HepG2 (cell line): ENCODE measurements at regions not wholly inside any gene's neighbourhood (a gene's known extent, or its start where the extent isn't known, plus 50 kb on each side); places are given as distances from the start of the nearest gene placed in this dataset.

ENCODE experiments used
- ATAC-seq: fragments of 200-7000 bp; cut with Tn5 transposase; 3 replicates; pipeline ENCODE4 v1.9.1; 2020; ENCODE audit warnings: mild to moderate bottlenecking, moderate library complexity
- BruUV-seq: library from RNA; stranded (reverse); fragments of 400-500 nt; replicated peaks from 2 replicates; lab custom pipeline; 2021; lab: Mats Ljungman, UMichigan
- CTCF ChIA-PET: fragments of 300-600 bp; formaldehyde crosslinking; extraction: SDS; loops from one replicate; lab custom pipeline; 2021; ENCODE audit warnings: low total read pairs, inconsistent platforms, low intra/inter-chr PET ratio; lab: Yijun Ruan, JAX
- POLR2A ChIA-PET: fragments of 350-600 bp; sonication (Branson Sonifier 250); formaldehyde crosslinking; loops from one replicate; lab custom pipeline; 2020; ENCODE audit warnings: antibody characterized with exemption, inconsistent platforms; lab: Yijun Ruan, JAX
- DNase-seq: peaks from one replicate; pipeline ENCODE4 v3.0.0-alpha.2; 2015; ENCODE audit warnings: low spot score
- FAIRE-seq: peaks from 3 replicates; lab custom pipeline; 2011; peaks lifted over from hg19 to GRCh38; lab: Jason Lieb, UNC
- H2AFZ ChIP-seq: one replicate; pipeline ENCODE4 v1.6.1; 2011; ENCODE audit warnings: low read length, inconsistent platforms
- H3K27ac ChIP-seq: fragments of 300-600 bp; 3 replicates; pipeline ENCODE4 v1.8.0; 2011; ENCODE audit warnings: mixed run types, mild to moderate bottlenecking, mixed read lengths, low read length, inconsistent platforms; ENCODE audit not compliant: insufficient read depth; ENCODE audit errors: extremely low read length
- H3K27me3 ChIP-seq, 2 experiments: fragments of 200-600 bp in 1 of 2; 2 replicates in 1 of 2; 3 replicates in 1 of 2; pipeline versions ENCODE4 v1.6.0 to v1.8.0; 2011; ENCODE audit warnings: low read length in 2 of 2, mild to moderate bottlenecking in 2 of 2, moderate library complexity in 2 of 2, inconsistent platforms in 1 of 2; ENCODE audit not compliant: insufficient read depth in 2 of 2, control insufficient read depth in 1 of 2
- H3K36me3 ChIP-seq, 2 experiments: fragments of 200-600 bp in 1 of 2; replicated peaks in 1 of 2; 2 replicates in 1 of 2; 3 replicates in 1 of 2; pipeline versions ENCODE4 v1.5.1 to v1.8.0; 2011; ENCODE audit warnings: low read length in 2 of 2, inconsistent platforms in 1 of 2; ENCODE audit not compliant: insufficient read depth in 2 of 2, control insufficient read depth in 1 of 2
- H3K4me1 ChIP-seq: 2 replicates; pipeline ENCODE4 v1.5.1; 2012; ENCODE audit warnings: low read length, inconsistent platforms; ENCODE audit not compliant: insufficient read depth
- H3K4me2 ChIP-seq: 2 replicates; pipeline ENCODE4 v1.6.0; 2011; ENCODE audit warnings: low read depth, low read length, inconsistent platforms
- H3K4me3 ChIP-seq, 3 experiments: fragments of 200-600 bp in 1 of 3; sonication (generic), shearing (Covaris generic) in 1 of 3; replicated peaks in 1 of 3; 2 replicates each; pipeline ENCODE4 v1.5.1; 2011 to 2016; ENCODE audit warnings: low read length in 3 of 3, inconsistent platforms in 2 of 3, low read depth in 2 of 3, mild to moderate bottlenecking in 2 of 3, control low read depth in 1 of 3, mixed read lengths in 1 of 3; ENCODE audit not compliant: insufficient read depth in 1 of 3
- H3K79me2 ChIP-seq: one replicate; pipeline ENCODE4 v1.6.1; 2011; ENCODE audit warnings: low read length, inconsistent platforms; ENCODE audit not compliant: insufficient read depth
- H3K9ac ChIP-seq: 2 replicates; pipeline ENCODE4 v1.6.0; 2011; ENCODE audit warnings: mild to moderate bottlenecking, low read depth, low read length, inconsistent platforms; ENCODE audit not compliant: insufficient read depth
- H3K9me3 ChIP-seq: 2 replicates; pipeline ENCODE4 v1.5.1; 2012; ENCODE audit warnings: mild to moderate bottlenecking, low read length
- H4K20me1 ChIP-seq: 2 replicates; pipeline ENCODE4 v1.6.0; 2011; ENCODE audit warnings: inconsistent platforms, mild to moderate bottlenecking, low read length, moderate library complexity; ENCODE audit not compliant: insufficient read depth
- ATF7 ChIP-seq, 2 experiments: fragments of 450-650 bp in 1 of 2; sonication (generic) in 1 of 2; formaldehyde crosslinking in 1 of 2; IDR thresholded peaks; 2 replicates each; pipeline versions ENCODE4 v1.4.0 to v1.6.1; 2016 to 2020; ENCODE audit warnings: antibody characterized with exemption in 1 of 2, mild to moderate bottlenecking in 1 of 2, missing genetic modification reagents in 1 of 2
- EZH2 ChIP-seq: conservative IDR thresholded peaks from 2 replicates; pipeline ENCODE4 v1.6.1; 2012; ENCODE audit warnings: mild to moderate bottlenecking, low read depth, low read length, moderate library complexity
- MNT ChIP-seq: fragments of 450-650 bp; IDR thresholded peaks from 2 replicates; pipeline ENCODE4 v1.6.1; 2016
- PAF1 ChIP-seq: IDR thresholded peaks from 2 replicates; pipeline ENCODE4 v1.6.1; 2016; ENCODE audit warnings: missing genetic modification reagents, missing compliant biosample characterization
- PATZ1 ChIP-seq: sonication (generic); formaldehyde crosslinking; IDR thresholded peaks from 2 replicates; pipeline ENCODE4 v1.4.0; 2020; ENCODE audit warnings: missing genetic modification reagents
- RARG ChIP-seq: sonication (generic); formaldehyde crosslinking; IDR thresholded peaks from 2 replicates; pipeline ENCODE4 v1.4.0; 2020; ENCODE audit warnings: low read depth, mild to moderate bottlenecking, missing genetic modification reagents
- REPIN1 ChIP-seq: sonication (generic); formaldehyde crosslinking; IDR thresholded peaks from 2 replicates; pipeline ENCODE4 v1.8.0; 2022; ENCODE audit warnings: missing genetic modification reagents, low read depth, mild to moderate bottlenecking, borderline replicate concordance
- ZNF180 ChIP-seq: sonication (generic); formaldehyde crosslinking; IDR thresholded peaks from 2 replicates; pipeline ENCODE4 v1.4.0; 2020; ENCODE audit warnings: low read depth, missing genetic modification reagents, borderline replicate concordance
- ZNF318 ChIP-seq: sonication (generic); formaldehyde crosslinking; IDR thresholded peaks from 2 replicates; pipeline ENCODE4 v1.4.0; 2020; ENCODE audit warnings: mild to moderate bottlenecking, missing genetic modification reagents
- ZNF432 ChIP-seq: sonication (generic); formaldehyde crosslinking; IDR thresholded peaks from 2 replicates; pipeline ENCODE4 v1.5.0; 2020; ENCODE audit warnings: missing genetic modification reagents, mild to moderate bottlenecking, borderline replicate concordance
- ZNF749 ChIP-seq: sonication (generic); formaldehyde crosslinking; IDR thresholded peaks from 2 replicates; pipeline ENCODE4 v1.8.0; 2022; ENCODE audit warnings: mild to moderate bottlenecking, missing genetic modification reagents, moderate library complexity, borderline replicate concordance
- in situ Hi-C: cut with HindIII; loops from 2 replicates; pipeline ENCODE4 v1.10.0; 2017; ENCODE audit warnings: low pct_unique_long_range_greater_than_20kb; ENCODE audit not compliant: extremely low pct_ligation_motif_present
- intact Hi-C: fragments of 100-400 bp; cut with micrococcal nuclease; formaldehyde crosslinking; loops from one replicate; pipeline ENCODE4 v1.10.0; 2022; ENCODE audit not compliant: unreplicated experiment

GRCh38 chr4:32962100-32962499 is 2241.9 kb downstream of the PCDH7 start (continued):
- TF ChIP-seq ZNF318 = no peak

DNA sequence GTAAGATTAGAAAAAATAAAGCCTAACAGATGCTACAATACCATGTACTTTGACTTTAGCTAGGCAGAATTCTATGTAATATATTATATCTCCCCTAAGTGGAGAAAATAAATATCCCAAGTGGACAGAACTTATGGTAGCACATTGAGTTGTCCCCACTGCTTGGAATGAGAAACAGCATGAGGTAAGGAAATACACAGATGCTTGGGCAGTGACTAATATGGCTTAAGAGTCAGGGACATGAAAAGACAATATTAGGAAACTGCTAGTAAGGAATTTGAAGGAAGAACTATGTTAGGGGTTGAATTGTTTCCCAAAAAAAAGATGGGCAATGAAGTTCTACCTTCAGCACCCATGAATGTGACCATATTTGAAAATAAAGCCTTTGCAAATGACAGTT is 2265.1 kb downstream of the PCDH7 start:
- Histone ChIP-seq H3K4me2 (no peak overlapping the region), H4K20me1 (no peaks in the 10 kb centered on the region), H3K4me3 (no peak overlapping the region), H3K9ac (no peak overlapping the region), H3K36me3 (no peaks in the 10 kb centered on the region), H3K9me3 (peaks cover 87% of the 10 kb centered on the region), H2AFZ (no peak overlapping the region), H3K27me3 (no peaks in the 10 kb centered on the region), H3K27ac (no peak overlapping the region), H3K4me1 (no peaks in the 10 kb centered on the region), H3K79me2 (no peaks in the 10 kb centered on the region)
- CTCF ChIA-PET = no interaction called here
- no peak for DNase-seq
- intact Hi-C loops = no loop called here
- POLR2A ChIA-PET = no interaction called here
- BruUV-seq = no TSS peak
- no peak for ATAC-seq
- no peak for FAIRE-seq
- in situ Hi-C loops = no loop called here
- TF ChIP-seq ATF7 (IDR thresholded peaks at IDR 0.05) (no peak), ATF7 (CRISPR knock-in tag; IDR thresholded peaks at IDR 0.05) (no peak), RARG (CRISPR knock-in tag) (no peak), MNT (no peak), ZNF180 (CRISPR knock-in tag) (no peak), EZH2 (no peak), ZNF432 (no peak), PATZ1 (no peak), ZNF749 (no peak), REPIN1 (CRISPR knock-in tag) (no peak), PAF1 (CRISPR knock-in tag) (no peak)
